Upper lobe of right lung (tissue), 1 donor: ENCODE measurements at regions not wholly inside any gene's neighbourhood (a gene's known extent, or its start where the extent isn't known, plus 50 kb on each side); places are given as distances from the start of the nearest gene placed in this dataset.

Experiments
- ATAC-seq: fragments of 200-7000 bp; cut with Tn5 transposase; one replicate; pipeline ENCODE4 v1.9.1; 2020; ENCODE audit warnings: mild to moderate bottlenecking, moderate library complexity
- DNase-seq: peaks from one replicate; pipeline ENCODE4 v3.0.0-alpha.2; 2020
- H3K27ac ChIP-seq: fragments of 200-600 bp; one replicate; pipeline ENCODE4 v1.8.0; 2022
- H3K27me3 ChIP-seq: fragments of 200-600 bp; one replicate; pipeline ENCODE4 v1.8.0; 2022; ENCODE audit warnings: mild to moderate bottlenecking
- H3K36me3 ChIP-seq: fragments of 200-600 bp; one replicate; pipeline ENCODE4 v1.8.0; 2022
- H3K4me1 ChIP-seq: fragments of 200-600 bp; one replicate; pipeline ENCODE4 v1.8.0; 2022
- H3K4me3 ChIP-seq: fragments of 200-600 bp; one replicate; pipeline ENCODE4 v1.8.0; 2022; ENCODE audit warnings: mild to moderate bottlenecking
- H3K9me3 ChIP-seq: fragments of 200-600 bp; one replicate; pipeline ENCODE4 v1.8.0; 2022
- intact Hi-C: fragments of 100-400 bp; cut with DNase I; formaldehyde crosslinking; loops from one replicate; pipeline ENCODE4 v1.11.0; 2022
- TF ChIP-seq, protein P1 (sequence below): fragments of 200-600 bp; IDR thresholded peaks from one replicate; pipeline ENCODE4 v1.8.0; 2022; ENCODE audit warnings: antibody characterized with exemption
- donor health status: DM: no; HTN: yes; CAD: no; lungs with severe emphysema.

DNA sequence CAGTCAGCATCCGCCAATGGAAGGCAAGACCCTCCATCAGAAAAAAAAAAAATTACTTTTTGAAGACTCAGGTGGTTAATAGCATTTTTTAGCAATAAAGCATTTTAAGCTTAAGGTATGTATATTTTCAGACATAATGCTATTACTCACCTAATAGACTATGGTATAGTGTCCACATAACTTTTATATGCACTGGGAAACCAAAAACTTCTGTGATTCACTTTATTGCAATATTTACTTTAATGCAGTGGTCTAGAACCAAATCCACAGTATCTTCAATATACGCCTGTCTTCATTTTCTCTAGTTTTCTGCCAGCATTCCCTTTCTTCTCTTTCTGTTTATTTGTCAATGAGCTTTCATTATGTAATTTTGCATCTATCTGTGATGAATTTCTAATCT, 418.1 kb downstream of the SLITRK6 start:
- Histone ChIP-seq H3K27me3 (no peaks in the 10 kb centered on the region), H3K4me3 (no peak overlapping the region), H3K36me3 (no peaks in the 10 kb centered on the region), H3K4me1 (no peaks in the 10 kb centered on the region), H3K9me3 (no peaks in the 10 kb centered on the region), H3K27ac (no peak overlapping the region)
- intact Hi-C loops: no loop called here
- ATAC-seq: no peak
- no peak for DNase-seq
- TF ChIP-seq, protein P1, sequence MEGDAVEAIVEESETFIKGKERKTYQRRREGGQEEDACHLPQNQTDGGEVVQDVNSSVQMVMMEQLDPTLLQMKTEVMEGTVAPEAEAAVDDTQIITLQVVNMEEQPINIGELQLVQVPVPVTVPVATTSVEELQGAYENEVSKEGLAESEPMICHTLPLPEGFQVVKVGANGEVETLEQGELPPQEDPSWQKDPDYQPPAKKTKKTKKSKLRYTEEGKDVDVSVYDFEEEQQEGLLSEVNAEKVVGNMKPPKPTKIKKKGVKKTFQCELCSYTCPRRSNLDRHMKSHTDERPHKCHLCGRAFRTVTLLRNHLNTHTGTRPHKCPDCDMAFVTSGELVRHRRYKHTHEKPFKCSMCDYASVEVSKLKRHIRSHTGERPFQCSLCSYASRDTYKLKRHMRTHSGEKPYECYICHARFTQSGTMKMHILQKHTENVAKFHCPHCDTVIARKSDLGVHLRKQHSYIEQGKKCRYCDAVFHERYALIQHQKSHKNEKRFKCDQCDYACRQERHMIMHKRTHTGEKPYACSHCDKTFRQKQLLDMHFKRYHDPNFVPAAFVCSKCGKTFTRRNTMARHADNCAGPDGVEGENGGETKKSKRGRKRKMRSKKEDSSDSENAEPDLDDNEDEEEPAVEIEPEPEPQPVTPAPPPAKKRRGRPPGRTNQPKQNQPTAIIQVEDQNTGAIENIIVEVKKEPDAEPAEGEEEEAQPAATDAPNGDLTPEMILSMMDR: no peak

DNA sequence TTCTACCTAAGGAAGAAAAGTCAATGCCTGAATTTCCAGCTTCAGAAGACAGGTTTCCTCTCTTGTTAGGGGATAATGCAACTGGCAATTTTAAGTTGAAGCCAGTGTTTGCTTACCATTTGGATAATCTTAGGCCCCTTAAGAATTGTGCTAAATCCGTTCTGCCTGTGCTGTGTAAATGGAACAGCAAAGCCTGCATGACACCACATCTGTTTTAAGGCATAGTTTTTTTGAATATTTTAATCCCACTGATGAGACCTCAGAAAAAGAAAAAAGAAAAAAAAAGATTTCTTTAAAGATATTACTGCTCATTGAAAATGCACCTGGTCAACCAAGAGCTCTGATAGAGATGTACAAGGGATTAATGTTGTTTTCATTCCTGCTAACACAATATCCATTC, 419.2 kb downstream of the SLITRK6 start:
- intact Hi-C loops: no loop called here
- H3K4me3 ChIP-seq: no peak overlapping the region
- TF ChIP-seq, protein P1: no peak
- H3K4me1 ChIP-seq: no peaks in the 10 kb centered on the region
- no peak overlapping the region for H3K27ac ChIP-seq
- H3K27me3 ChIP-seq: no peaks in the 10 kb centered on the region
- no peak for DNase-seq
- ATAC-seq: no peak
- no peaks in the 10 kb centered on the region for H3K36me3 ChIP-seq
- no peaks in the 10 kb centered on the region for H3K9me3 ChIP-seq

DNA sequence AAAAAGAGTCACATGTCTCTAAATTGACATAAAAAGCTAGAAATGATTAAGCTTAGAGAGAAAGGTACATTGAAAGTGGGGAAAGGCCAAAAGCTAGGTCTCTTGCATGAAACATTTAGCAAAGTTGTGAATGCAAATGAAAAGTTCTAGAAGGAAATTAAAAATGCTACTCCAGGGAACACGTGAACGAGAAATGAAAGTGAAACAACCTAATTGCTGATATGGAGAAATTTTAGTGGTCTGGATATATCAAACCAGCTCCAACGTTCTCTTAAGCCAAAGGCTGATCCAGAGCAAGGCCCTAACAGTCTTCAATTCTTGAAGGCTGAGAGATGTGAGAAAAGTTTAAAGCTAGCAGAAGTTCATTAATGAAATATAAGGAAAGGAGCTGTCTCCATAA, 419.8 kb downstream of the SLITRK6 start:
- Histone ChIP-seq H3K27ac (no peak overlapping the region), H3K4me1 (no peaks in the 10 kb centered on the region), H3K36me3 (no peaks in the 10 kb centered on the region), H3K4me3 (no peak overlapping the region), H3K9me3 (no peaks in the 10 kb centered on the region), H3K27me3 (no peaks in the 10 kb centered on the region)
- ATAC-seq (no peak), DNase-seq (no peak)
- TF ChIP-seq, protein P1: no peak
- intact Hi-C loops: no loop called here

GRCh38 chr13:85377783-85378182, 421.4 kb downstream of the SLITRK6 start:
- Histone ChIP-seq H3K27ac (no peak overlapping the region), H3K4me1 (no peaks in the 10 kb centered on the region), H3K36me3 (no peaks in the 10 kb centered on the region), H3K27me3 (no peaks in the 10 kb centered on the region), H3K9me3 (no peaks in the 10 kb centered on the region), H3K4me3 (no peak overlapping the region)
- TF ChIP-seq, protein P1: no peak
- intact Hi-C loops: no loop called here
- no peak for ATAC-seq
- no peak for DNase-seq

DNA sequence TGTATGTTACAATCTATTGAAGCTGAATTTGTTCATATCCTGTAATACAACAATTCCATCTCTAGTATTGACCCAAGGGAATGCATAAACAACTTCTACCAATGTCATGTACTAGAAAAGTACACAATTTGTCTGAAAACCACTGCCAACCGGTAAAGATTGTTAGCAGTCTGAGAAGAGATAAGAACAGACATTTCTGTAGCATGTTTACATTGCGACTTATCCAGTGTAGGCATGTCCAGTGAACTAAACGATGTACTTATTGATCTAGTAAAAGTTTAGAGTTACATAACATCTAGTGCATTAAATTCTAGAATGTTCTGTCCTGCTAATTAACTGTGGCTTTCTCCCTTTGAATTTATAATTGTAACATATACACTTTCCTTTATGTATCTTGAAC, 425.9 kb downstream of the SLITRK6 start:
- no peak for ATAC-seq

DNA sequence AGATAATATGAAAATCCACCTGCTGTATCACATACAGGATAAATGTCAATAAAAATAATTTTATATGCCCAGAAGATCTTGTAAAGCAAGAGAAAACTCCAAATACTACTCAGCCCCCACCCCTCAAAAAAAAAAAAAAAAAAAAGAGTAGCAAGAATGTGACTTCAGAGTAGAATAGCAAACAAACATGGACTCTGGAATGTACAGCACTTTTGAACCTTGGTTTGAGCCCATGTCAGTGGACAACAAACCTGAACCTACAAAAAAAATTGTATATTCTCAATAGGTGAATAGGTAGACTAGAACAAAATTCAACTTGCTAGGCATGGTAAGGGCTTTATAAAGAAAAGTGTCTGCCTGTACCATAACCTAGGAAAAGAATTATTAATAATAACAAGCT, 428.0 kb downstream of the SLITRK6 start:
- H3K9me3 ChIP-seq: no peaks in the 10 kb centered on the region
- H3K27me3 ChIP-seq: no peaks in the 10 kb centered on the region
- H3K4me1 ChIP-seq: no peaks in the 10 kb centered on the region
- ATAC-seq: no peak
- intact Hi-C loops: no loop called here
- H3K36me3 ChIP-seq: no peaks in the 10 kb centered on the region
- no peak overlapping the region for H3K27ac ChIP-seq
- no peak for DNase-seq
- TF ChIP-seq, protein P1: no peak
- no peak overlapping the region for H3K4me3 ChIP-seq

More for the DNA sequence above, 425.9 kb downstream of the SLITRK6 start:
- Histone ChIP-seq H3K27ac (no peak overlapping the region), H3K4me3 (no peak overlapping the region), H3K27me3 (no peaks in the 10 kb centered on the region), H3K9me3 (no peaks in the 10 kb centered on the region), H3K36me3 (no peaks in the 10 kb centered on the region), H3K4me1 (no peaks in the 10 kb centered on the region)
- intact Hi-C loops: no loop called here
- DNase-seq: no peak
- TF ChIP-seq, protein P1: no peak
